NCI-H146 treated with DMSO at 0.1 percent for 48 hours (cell line): ENCODE measurements at regions not wholly inside any gene's neighbourhood (a gene's known extent, or its start where the extent isn't known, plus 50 kb on each side); places are given as distances from the start of the nearest gene placed in this dataset.

Experiments
- DNase-seq: peaks from one replicate; lab custom pipeline; 2025; ENCODE audit not compliant: unreplicated experiment; lab: John Stamatoyannopoulos, UW

GRCh38 chr2:13091455-13091854 lies 374.7 kb downstream of the TRIB2 start:
- no peak for DNase-seq

DNA sequence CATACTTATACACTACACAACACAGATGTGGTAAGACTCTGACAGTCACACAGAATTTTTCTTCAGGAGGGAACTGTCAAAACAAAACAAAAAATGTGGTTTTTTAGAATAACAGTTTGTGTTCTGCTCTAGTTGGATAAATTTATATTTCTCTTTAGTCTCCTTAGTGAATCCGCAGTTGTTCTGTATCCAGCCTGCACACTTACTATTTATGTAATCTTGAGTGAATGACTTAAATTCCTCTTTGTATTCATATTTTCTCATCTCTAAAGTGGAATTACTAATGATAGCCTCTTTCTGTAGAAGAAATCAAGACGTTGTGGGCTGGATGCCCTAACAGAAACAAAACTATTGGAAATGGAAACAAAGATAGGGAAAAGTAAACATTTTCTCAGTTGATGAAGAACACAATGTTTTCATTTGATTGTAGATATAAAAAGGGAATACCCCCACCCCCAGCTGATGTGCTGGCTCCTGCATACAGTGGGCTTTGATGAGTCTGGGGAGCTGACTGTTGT lies 375.2 kb downstream of the TRIB2 start:
- DNase-seq: no peak

- DNase-seq: no peak
These were observed 376.8 kb downstream of the TRIB2 start for GRCh38 chr2:13093416-13093991.

GRCh38 chr2:13102397-13103063 lies 385.8 kb downstream of the TRIB2 start:
- no peak for DNase-seq

GRCh38 chr2:13103151-13103550 lies 386.4 kb downstream of the TRIB2 start:
- DNase-seq: no peak

DNA sequence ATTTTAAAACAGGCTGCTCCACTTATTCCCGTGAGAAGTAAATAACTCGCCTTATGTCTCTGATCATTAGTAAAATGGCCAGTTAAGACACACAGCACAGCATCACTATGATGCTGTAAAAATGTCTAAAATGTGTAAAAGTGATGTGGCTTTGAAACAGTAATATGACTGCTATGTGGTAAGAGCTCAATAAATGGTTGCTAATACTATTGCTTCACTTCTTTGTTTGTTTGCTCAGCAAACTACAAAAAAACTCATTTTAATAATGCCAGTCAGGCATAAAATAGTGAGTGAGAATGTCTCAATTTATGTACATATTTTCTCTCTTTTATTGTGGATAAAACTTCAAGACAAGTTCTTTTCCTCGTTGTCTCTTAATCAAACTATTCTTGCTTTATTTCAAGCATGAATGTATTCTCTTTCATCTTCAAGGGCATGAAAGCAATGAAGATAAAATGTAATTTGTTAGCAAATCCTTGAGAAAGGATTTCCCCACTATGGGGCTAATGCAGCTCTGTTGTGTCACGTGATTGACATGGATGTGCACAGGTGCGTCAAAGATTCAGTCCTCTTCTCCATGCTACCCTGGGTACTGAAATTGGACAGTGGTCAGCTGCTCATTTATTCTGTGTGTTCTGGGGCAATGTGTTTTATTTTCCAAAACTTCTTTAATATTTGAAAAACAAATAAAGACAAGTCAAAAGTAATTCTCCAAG lies 387.2 kb downstream of the TRIB2 start:
- no peak for DNase-seq

DNA sequence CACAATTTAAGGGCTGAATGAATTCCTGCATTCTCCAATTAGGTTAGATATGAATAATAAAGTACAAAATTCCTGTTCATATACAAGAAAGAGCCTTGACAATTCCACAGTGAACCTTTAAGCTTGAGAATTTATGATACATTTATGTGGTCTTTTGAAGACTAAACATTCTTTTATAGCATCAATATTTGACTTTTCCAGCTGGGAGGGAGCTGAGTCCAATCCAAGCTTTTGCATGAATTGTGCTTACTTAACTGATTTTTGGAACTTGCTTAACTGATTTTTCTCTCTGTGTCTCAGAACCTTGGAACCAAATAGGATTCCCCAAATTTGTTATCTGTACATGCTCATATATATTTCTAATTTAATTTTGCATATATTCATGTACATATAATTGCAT lies 388.0 kb downstream of the TRIB2 start:
- DNase-seq: no peak

DNA sequence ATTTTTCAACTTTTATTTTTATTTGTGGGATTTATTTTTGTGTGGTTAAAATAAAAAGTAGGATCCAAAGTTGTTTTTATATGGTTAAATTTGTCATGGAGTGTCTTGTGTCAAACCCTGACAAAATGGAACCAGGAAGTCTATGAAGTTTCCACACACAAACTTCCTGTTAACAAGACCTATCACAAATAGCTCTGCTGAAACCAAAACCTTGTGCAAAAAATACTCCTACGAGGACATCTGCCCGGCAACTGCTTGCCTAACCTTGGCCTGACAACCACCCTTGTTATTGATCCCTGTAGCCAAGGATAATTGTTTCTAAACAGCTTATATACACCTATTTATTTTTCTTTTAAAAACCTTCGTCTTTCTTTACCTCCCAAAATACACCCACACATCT lies 389.6 kb downstream of the TRIB2 start:
- no peak for DNase-seq

GRCh38 chr2:13109516-13109915 lies 392.8 kb downstream of the TRIB2 start:
- no peak for DNase-seq

- DNase-seq: no peak
These were observed 394.1 kb downstream of the TRIB2 start for GRCh38 chr2:13110825-13111224.

GRCh38 chr2:13113002-13113401 lies 396.3 kb downstream of the TRIB2 start:
- no peak for DNase-seq

DNA sequence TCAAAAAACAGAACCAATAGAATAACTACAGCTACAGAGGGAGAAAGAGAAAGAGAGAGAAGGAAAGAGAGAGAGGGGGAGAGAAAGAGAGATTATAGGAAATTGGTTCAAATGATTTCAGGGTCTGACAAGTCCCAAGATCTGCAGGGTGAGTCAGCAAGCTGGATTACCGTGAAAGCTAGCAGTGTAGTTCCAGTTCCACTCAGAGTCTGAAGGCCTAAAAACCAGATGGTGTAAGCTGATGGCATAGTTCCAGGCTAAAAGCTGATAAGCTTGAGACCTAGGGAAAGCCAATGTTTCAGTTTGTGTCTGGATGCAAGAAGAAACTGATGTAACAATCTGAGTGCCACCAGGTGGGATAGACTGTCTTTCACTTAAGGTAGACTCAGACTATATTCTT lies 397.7 kb downstream of the TRIB2 start:
- no peak for DNase-seq

DNA sequence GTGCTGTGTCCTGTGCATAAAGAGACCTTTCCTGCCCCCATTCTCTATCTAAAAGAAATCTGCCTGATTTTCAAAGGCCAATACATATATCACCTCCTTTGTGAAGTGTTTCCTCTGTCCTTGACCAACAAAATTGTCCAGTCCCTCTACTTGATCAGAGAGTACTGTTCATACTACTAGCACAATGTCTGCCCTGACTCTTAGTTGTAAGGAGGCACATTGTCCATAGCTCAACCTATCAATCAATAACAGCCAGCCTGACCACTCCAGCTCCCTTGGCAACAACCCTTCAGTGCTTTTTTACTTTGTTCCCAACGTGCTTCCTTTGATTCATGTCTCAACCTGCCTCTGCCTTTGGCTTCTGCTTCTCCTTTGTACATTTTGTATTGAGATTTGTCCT lies 398.9 kb downstream of the TRIB2 start:
- DNase-seq: no peak

DNA sequence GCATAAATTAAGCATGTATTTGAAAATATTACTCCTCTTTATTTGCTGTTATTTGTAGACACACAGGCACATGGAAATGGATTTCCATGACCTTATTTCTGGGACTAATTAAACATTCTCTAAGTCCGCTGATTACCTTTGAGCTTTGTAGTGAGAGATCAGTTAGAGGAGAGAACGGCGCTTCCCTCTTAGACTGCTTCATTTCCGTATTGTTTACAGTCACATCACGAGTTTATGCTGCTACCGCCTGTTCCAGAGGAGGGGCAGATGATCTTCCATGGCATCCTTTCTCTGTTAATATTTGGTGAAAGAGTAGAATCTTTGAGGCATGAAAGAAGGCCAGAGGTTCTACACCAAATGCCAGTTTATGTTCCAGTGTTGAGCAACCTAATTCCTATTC lies 404.4 kb downstream of the TRIB2 start:
- no peak for DNase-seq

DNA sequence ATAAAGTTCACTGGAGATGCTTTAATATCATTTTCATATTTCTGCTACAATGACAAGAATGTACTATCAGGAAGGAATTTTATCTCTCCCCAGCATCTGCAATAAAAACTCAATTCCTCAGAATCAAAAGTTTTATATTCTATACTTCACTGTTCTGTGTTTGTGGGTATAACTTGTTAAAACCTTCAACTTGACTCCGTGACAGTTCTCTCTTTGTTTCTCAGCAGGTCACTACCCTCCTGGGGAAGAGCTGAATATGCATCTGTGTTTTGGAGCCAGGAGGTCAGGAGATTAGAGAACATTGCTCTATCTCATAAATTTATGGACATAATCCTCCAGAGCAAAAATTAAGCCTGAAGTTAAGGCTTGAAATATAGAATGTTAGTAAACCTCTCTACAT lies 411.4 kb downstream of the TRIB2 start:
- no peak for DNase-seq

GRCh38 chr2:13135369-13135768 lies 418.6 kb downstream of the TRIB2 start:
- no peak for DNase-seq

DNA sequence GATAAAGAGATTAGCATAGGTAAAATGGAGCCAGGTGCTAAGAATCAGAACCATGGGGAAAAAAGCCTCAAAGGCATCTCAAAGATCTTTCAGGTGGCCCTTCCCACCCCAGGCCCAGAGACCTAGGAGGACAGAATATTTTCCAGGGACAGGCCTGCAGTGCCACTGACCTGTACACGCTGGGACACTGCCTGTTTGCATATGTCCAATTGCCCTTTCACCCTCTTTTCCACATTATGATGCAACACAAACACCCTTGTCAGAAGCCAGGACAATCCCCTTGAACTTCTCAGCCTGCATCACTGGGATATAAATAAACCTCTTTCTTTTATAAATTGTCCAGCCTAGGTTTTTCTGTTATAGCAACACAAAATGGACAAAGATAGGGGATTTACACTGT lies 419.1 kb downstream of the TRIB2 start:
- DNase-seq: no peak

DNA sequence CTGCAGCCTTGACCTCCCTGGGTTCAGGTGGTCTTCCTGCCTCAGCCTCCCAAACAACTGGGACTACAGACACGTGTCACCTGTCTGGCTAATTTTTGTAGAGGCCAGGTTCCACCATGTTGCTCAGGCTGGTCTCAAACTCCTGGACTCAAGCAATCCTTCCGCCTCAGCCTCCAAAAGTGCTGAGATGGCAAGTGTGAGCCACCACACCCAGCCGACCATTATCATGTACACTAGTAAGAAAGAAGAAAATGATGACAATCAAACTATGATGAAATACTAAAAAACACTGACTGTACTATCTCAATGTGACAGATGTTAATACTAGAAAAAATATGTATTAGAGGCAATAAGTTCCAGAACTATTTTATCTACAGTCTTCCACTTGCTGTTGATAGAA lies 420.9 kb downstream of the TRIB2 start:
- no peak for DNase-seq

GRCh38 chr2:13141315-13141714 lies 424.6 kb downstream of the TRIB2 start:
- DNase-seq: no peak

DNA sequence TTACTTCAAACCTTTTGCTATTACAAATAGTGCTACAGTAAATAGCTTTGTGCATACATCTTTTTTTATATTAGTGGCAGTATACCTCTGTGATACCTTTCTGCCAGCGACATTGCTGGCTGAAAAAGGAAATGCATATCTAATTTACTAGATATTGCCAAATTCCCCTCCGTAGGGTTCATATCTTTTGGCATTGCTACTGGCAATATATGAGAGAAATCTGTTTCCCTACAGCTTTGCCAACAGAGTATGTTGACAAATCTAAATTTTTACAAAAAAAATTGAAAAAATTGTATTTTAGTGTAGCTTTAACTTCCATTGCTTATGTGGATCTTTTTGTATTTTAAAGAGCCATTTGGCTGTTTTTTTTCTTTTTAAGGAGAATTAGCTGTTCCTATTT lies 426.7 kb downstream of the TRIB2 start:
- no peak for DNase-seq

DNA sequence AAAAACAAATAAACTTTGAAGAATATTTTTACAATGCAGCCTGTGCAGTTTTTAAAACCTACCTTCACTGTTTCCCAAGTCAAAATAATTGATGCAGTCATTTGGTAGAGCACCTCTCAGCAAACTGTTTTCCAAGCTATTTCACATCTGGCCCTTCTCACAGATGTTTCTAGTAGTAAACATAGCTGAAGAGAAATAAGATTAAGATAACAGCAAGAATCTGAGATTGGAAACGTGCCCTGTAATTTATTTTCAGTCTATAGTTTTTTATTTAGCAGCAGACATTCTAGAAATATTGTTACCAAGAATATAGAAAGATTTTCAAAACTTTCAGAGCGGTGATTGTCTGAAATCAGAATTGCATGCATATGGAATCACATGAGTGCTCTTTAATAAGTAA lies 440.2 kb downstream of the TRIB2 start:
- DNase-seq: no peak

DNA sequence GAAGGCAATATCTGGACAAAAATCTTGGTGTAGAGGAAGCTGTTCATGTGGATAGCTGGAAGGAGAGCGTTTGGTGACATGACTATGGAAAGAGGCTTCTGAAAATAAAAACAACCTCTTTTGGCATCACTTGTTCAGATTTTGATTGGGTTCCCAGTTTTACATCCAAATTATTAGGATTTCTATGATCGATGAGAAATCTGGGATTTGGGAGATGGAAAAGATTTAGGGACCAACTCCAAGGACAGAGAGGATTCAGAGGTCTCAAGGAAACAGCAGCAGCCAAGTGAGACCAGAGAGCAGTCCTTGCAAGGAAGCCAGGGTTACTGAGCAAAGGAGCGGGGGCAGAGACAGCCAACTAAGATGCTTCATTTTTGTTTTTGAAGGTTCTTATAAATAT lies 441.7 kb downstream of the TRIB2 start:
- DNase-seq: no peak
